ENCODE measurements at regions not wholly inside any gene's neighbourhood (a gene's known extent, or its start where the extent isn't known, plus 50 kb on each side); places are given as distances from the start of the nearest gene placed in this dataset.
A peak's percentile ranks its signal among the peaks of the same experiment; 100 is the strongest.
"Not testable (repeated sequence)": the region's sequence is repeated elsewhere in the genome, so short reads cannot be mapped to it uniquely, and the experiment has no call there.

DNA sequence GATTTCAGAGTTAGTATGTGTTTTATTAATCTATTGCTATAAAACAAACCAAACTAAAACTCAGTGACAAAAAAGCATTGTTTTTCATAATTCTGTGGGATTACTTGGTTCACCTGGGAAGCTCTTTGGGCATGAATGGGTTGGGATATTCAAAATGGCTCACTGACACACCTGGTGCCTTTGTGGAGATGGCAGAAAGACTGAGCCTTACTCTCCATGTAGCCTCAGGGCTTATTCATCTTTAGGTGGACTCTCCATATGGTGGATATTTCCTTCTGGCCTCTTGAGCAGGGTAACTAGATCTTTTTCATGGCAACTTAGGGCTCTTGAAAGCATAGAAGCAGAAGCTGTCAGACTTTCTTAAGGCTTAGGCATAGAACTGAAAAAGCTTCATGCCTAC is 1102.8 kb upstream of the SEL1L start:
- DNase-seq = no peak

DNA sequence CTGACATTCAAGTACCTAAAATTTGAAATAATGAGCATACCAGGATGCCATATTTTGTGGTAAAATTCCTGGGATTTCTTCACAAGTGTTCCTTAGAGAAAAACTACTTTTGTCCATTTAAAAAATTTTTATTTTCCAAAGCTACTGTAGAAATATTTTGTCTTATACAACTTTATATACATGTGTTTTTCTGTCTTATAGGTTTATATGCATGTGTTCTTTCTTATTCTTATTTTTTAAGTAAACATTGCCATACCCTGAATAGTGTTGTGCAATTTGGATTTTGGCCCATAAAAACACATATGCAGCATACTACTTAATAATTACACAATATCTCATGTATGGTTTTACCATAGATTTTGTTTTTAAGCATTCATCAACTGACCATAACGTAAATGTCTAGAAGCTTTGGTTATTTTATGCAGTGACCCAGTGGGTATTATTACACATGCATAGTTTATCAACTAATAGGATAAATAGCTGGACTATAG is 1107.4 kb upstream of the SEL1L start:
- no peak for DNase-seq

DNA sequence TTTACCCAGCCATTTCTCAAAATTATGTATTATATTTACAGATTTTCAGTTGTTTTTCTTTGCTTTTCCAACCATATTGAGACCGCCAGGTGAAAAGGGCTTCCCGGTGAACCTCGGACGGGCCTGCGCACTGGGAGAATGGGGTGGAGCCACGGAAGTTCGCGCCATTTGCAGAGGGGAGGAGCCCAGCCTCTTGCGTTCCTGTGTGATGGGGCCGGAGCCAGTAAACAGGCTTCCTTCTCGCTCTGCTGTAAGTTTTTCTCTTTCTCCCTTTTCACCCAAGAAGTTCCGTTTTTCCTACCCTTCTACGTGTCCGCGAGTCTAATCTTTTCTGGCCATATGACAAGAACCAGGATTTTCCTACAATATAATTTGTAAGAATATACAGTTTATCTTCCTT is 1108.8 kb upstream of the SEL1L start:
- DNase-seq = no peak

DNA sequence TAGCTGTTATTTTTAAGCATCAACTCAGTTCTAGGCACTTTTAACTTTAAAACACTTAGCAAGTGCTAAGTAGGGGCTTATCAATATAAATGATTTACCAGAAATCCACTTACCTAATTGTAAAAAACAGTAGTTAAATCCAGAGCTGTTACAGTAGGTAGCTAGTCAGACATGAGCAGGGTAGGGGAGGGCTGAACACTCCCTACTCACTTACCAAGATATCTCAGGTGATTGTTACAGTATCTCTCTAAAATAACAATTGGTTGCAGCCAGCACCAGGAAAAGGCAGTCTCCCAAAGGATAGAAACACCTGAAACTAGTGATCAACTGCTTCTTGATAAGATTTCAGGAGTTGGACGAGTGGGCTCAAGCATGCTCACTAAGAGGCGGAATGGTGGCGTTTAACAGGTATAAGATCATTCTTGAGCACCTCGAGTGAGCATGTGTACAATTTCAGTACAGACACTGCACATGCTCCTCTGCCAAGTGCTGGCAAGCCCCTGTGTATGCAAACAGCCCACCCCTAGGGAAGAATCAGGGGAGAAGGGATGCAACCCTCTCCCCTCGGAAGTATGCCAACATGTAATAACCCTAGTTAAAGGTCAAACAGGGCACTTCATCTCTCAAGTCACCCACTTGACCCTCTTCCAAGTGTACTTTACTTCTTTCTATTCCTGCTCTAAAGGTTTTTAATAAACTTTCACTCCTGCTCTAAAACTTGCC is 1113.6 kb upstream of the SEL1L start:
- DNase-seq = no peak

DNA sequence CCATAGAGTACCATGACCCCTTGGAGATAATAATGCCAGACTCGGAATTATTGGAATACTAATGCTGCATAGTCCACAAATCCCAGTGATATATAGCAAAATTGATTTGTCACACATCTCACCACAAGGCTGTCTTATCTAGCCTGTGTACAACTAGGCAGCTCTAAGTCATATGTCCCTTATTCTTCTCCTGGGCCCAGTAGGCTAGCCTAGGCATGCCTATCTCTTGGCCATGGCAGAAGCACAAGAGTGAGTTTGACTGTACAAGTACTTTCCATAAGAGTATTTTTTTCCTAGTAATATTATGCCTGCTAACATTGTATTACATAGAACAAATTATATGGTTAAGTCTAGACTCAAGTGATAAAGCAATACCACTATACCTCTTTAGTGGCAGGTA is 1122.1 kb upstream of the SEL1L start:
- no peak for DNase-seq

DNA sequence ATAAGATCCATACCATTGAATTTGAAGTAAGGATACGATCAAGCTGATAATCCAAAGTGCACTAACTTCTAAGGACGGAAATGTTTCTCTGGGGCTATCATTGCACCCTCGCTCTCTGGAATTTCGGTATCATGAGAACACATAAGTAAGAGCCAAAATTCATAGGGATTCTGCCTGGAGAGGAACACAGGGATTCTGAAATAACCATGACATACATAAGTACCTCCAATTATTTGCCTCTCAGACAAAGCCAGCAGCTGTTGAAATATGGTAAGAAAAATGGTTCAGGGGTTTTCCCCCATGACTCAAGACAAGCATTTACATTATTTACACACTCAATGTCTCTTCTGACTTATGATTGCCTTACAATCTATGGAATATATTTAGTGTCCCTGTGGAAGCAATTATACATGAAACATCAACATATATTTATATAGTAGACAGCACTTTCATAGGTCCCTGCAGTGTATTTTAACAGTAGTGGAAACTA is 1123.6 kb upstream of the SEL1L start:
- no peak for DNase-seq

- DNase-seq = no peak
These were observed 1127.6 kb upstream of the SEL1L start for GRCh38 chr14:82661258-82661657.

GRCh38 chr14:82667006-82667405 is 1133.4 kb upstream of the SEL1L start:
- no peak for DNase-seq

DNA sequence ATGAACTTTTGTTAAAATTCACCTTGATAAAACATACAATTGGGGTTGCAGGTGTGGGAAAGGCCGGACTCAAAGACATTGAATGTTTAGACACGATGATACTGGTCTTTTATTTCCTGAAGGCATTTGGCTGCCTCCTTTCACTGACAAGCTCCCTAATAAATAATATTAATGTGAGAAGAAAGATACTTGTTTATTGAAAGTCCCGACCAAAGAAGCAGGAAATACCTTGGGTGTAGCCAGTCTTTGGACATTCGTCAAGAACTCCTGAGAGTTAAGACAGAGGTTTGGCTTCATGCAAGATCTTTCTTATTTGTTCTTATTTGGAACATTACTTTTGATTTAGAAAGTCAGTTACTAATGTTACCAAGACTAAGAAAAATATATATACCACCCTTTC is 1133.8 kb upstream of the SEL1L start:
- DNase-seq = no peak

DNA sequence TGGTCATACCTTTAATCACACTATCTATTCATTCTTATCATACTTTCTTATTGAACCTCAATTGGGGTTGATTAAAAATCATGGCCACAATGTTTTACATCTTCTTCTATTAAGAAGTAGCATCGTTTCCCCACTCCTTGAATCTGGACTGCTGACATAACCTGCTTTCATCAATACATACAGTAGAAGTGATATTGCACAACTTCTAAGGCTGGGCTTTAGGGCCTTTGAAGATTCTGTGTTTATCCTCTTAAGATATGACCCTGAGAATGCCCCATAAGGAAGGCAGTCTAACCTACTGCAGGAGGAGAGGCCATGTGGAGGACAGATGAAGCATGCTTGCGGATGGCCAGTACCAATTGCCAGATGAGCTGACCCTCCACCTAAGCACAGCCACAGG is 1142.8 kb upstream of the SEL1L start:
- no peak for DNase-seq

- DNase-seq = no peak
These were observed 1156.3 kb upstream of the SEL1L start for GRCh38 chr14:82689948-82690347.

- not testable (repeated sequence) for DNase-seq
These were observed 1157.5 kb upstream of the SEL1L start for GRCh38 chr14:82691191-82691590.

- no peak for DNase-seq
These were observed 1161.2 kb upstream of the SEL1L start for GRCh38 chr14:82694820-82695219.

DNA sequence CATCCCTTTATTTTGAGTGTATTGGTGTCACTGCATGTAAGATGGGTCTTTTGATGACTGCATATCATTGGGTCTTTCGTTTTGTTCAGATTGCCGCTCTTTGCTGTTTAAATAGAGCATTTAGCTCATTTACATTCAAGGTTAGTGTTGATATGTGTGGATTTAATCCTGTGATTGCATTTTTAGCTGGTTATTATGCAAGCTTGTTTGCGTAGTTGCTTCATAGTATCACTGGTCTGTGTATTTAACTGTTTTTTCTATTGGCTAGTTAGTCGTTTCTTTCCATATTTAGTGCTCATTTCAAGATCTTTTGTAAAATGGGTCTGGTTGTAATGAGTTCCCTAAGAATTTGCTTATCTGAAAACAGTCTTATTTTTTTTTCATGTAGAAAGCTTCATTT is 1170.6 kb upstream of the SEL1L start:
- no peak for DNase-seq

- DNase-seq = peak; percentile 6
These were observed 1176.7 kb upstream of the SEL1L start for GRCh38 chr14:82710267-82710841.

DNA sequence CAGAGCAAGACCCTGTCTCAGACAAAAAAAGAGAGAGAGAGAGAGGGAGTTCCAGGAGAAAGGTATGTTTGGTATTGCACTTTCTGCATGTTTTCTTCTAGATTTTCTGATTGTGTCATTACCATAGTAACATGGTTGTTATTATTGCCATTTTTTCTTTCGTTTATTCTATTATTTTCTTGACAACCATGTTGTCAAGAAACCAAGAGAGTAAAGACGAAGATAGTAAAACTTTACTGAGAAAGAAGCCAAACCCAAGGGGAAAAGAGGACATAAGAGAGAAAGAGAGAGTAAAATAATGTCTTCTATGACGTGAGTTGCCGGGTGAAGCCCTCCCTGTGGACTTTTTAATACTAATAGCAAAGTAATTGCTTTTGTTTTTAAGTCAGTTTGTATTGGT is 1186.0 kb upstream of the SEL1L start:
- no peak for DNase-seq

GRCh38 chr14:82720431-82720830 is 1186.8 kb upstream of the SEL1L start:
- DNase-seq = no peak

DNA sequence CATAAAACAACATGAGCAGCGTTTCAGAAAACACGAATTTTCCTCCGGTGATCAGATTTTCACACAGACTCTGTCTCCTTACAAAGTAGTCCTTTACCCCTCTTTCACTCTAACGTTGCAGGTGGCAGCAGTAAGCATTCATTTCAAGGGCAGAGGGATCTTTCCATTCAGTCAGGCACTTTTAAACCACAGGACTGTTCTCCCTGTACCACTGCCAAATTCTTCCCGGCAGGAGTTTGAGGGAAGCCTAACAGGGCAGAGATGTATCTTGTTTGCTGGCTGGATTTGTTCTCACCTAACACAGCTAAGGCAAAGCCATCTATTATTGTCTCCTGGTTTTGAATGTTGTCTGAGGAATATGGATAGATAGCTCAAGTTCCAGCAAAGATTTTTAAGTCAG is 1187.3 kb upstream of the SEL1L start:
- DNase-seq = no peak

DNA sequence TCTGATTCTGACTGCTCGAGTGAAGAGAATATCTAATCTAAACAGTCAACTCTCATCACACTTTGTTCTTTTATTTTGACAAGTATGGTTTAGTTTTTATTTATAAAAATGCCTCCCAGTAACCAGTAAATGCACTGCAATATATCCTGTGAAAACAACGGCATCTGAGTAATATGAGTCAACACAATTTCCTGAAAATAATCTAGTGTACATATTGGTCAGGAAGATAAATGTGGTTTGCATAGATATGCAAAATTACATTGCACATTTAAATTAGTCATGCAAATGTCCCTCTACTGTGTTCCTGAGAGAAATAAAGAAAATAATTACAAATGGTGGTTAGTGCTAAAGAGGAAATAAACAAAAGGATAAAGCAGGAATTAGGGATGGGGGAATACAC is 1190.7 kb upstream of the SEL1L start:
- DNase-seq = no peak

DNA sequence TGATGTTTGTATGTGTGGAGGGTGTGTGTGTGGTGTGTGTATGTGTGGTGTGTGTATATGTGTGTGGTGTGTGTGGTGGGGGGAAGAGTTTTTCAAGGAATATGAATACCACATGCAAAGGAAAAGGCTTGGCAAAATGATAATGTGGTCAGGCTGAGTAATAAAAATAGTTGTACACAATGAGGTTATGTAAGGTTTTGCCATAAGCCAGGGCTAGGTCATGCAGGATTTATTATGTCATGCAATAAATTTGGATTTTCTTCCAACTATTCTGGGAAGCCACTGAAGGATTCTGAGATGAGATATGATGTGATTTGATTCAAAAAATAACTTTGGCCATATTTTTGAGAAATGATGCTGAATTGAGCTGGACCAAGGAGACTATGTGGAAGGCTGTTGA is 1191.6 kb upstream of the SEL1L start:
- DNase-seq = no peak

GRCh38 chr14:82731526-82731925 is 1197.9 kb upstream of the SEL1L start:
- no peak for DNase-seq

- no peak for DNase-seq
These were observed 1206.9 kb upstream of the SEL1L start for GRCh38 chr14:82740547-82740946.

- DNase-seq = no peak
These were observed 1221.8 kb upstream of the SEL1L start for GRCh38 chr14:82755476-82755875.

DNA sequence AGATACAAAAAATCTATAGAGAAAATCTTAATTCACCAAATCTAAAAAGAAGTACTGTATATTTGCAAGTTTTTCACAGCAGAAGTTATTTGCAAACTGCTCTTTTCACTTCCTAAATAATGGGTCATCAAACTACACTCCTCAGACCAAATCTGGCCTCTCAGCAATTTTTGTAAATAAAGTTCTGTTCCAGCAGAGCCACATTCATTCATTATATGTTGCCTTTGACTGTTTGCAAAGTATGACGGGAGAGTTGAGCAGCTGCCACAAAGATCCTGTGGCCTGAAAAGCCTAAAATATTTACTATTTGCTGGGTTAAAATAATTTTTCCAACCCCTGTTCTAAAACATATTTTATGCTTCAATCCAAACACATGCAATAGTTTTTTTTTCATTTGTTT is 1222.3 kb upstream of the SEL1L start:
- DNase-seq = no peak

GRCh38 chr14:82757776-82758175 is 1224.1 kb upstream of the SEL1L start:
- no peak for DNase-seq
